HG03378 (cell line): ENCODE measurements at regions not wholly inside any gene's neighbourhood (a gene's known extent, or its start where the extent isn't known, plus 50 kb on each side); places are given as distances from the start of the nearest gene placed in this dataset.

ENCODE experiments used
- ATAC-seq: cut with Tn5 transposase; IDR thresholded peaks from one replicate; pipeline ENCODE4 v1.9.1; 2021; ENCODE audit warnings: mild to moderate bottlenecking, moderate library complexity; ENCODE audit not compliant: unreplicated experiment

- ATAC-seq = no peak
These were observed 205.3 kb downstream of the THBS2 start for GRCh38 chr6:169048185-169048864.

- no peak for ATAC-seq
These were observed 206.3 kb downstream of the THBS2 start for GRCh38 chr6:169047345-169047744.

GRCh38 chr6:169046483-169047192 lies 207.0 kb downstream of the THBS2 start:
- ATAC-seq = no peak

- ATAC-seq = no peak
These were observed 207.6 kb downstream of the THBS2 start for GRCh38 chr6:169046021-169046420.

GRCh38 chr6:169045486-169045885 lies 208.2 kb downstream of the THBS2 start:
- ATAC-seq = no peak

GRCh38 chr6:169044381-169045230 lies 209.0 kb downstream of the THBS2 start:
- ATAC-seq = no peak

GRCh38 chr6:169042061-169042460 lies 211.6 kb downstream of the THBS2 start:
- no peak for ATAC-seq

GRCh38 chr6:169041078-169041477 lies 212.6 kb downstream of the THBS2 start:
- ATAC-seq = no peak

GRCh38 chr6:169038691-169039090 lies 215.0 kb downstream of the THBS2 start:
- ATAC-seq = no peak

- ATAC-seq = no peak
These were observed 218.0 kb downstream of the THBS2 start for GRCh38 chr6:169035385-169036240.

- ATAC-seq = no peak
These were observed 219.0 kb downstream of the THBS2 start for GRCh38 chr6:169034516-169035167.

- no peak for ATAC-seq
These were observed 223.8 kb downstream of the THBS2 start for GRCh38 chr6:169029861-169030260.

- ATAC-seq = no peak
These were observed 225.3 kb downstream of the THBS2 start for GRCh38 chr6:169028343-169028742.

GRCh38 chr6:169026175-169026574 lies 227.5 kb downstream of the THBS2 start:
- ATAC-seq = no peak

GRCh38 chr6:169024047-169024660 lies 229.5 kb downstream of the THBS2 start:
- ATAC-seq = no peak

- ATAC-seq = no peak
These were observed 230.3 kb downstream of the THBS2 start for GRCh38 chr6:169023161-169023874.

- no peak for ATAC-seq
These were observed 231.6 kb downstream of the THBS2 start for GRCh38 chr6:169022079-169022478.

- no peak for ATAC-seq
These were observed 232.8 kb downstream of the THBS2 start for GRCh38 chr6:169020821-169021220.
